IMR-90 (cell line): ENCODE measurements at regions not wholly inside any gene's neighbourhood (a gene's known extent, or its start where the extent isn't known, plus 50 kb on each side); places are given as distances from the start of the nearest gene placed in this dataset.

Experiments used
- ATAC-seq: fragments of 200-7000 bp; cut with Tn5 transposase; 2 replicates; pipeline ENCODE4 v1.9.1; 2020; ENCODE audit warnings: low read depth, mild to moderate bottlenecking, moderate library complexity
- BruUV-seq: library from RNA; stranded (reverse); fragments of 400-500 nt; replicated peaks from 2 replicates; lab custom pipeline; 2021; lab: Mats Ljungman, UMichigan
- CTCF ChIA-PET: fragments of 300-600 bp; formaldehyde crosslinking; extraction: SDS; loops from one replicate; lab custom pipeline; 2021; ENCODE audit warnings: antibody characterized with exemption; lab: Yijun Ruan, JAX
- POLR2A ChIA-PET: fragments of 300-600 bp; sonication (Branson Sonifier 250); formaldehyde crosslinking; loops from one replicate; lab custom pipeline; 2022; ENCODE audit warnings: antibody characterized with exemption; ENCODE audit not compliant: unreplicated experiment; lab: Charles Lee
- DNase-seq: peaks from one replicate; pipeline ENCODE4 v3.0.0; 2013
- H2AFZ ChIP-seq: replicated peaks from 2 replicates; pipeline ENCODE3; 2013; ENCODE audit warnings: low read length, mild to moderate bottlenecking; ENCODE audit not compliant: poor library complexity
- H2AK5ac ChIP-seq: 2 replicates; pipeline ENCODE4 v1.6.1; 2013; ENCODE audit warnings: low read depth, low read length, inconsistent platforms
- H2AK9ac ChIP-seq: replicated peaks from 2 replicates; pipeline ENCODE3; 2013; ENCODE audit warnings: mild to moderate bottlenecking, low read depth, low read length, moderate library complexity; ENCODE audit not compliant: poor library complexity
- H2BK120ac ChIP-seq: 2 replicates; pipeline ENCODE4 v1.6.1; 2013; ENCODE audit warnings: low read depth, low read length, inconsistent platforms
- H2BK15ac ChIP-seq: 3 replicates; pipeline ENCODE4 v1.6.1; 2013; ENCODE audit warnings: low read depth, low read length, inconsistent platforms
- H2BK20ac ChIP-seq: 2 replicates; pipeline ENCODE4 v1.6.1; 2013; ENCODE audit warnings: low read depth, mild to moderate bottlenecking, inconsistent platforms, low read length, moderate library complexity
- H2BK5ac ChIP-seq: 2 replicates; pipeline ENCODE4 v1.6.1; 2013; ENCODE audit warnings: mild to moderate bottlenecking, low read depth, low read length, inconsistent platforms; ENCODE audit not compliant: poor library complexity, severe bottlenecking
- H3K14ac ChIP-seq: replicated peaks from 2 replicates; pipeline ENCODE4 v1.6.1; 2013; ENCODE audit warnings: low read depth, low read length, inconsistent platforms
- H3K18ac ChIP-seq: 2 replicates; pipeline ENCODE4 v1.6.1; 2013; ENCODE audit warnings: low read depth, low read length, control low read depth
- H3K23ac ChIP-seq: 2 replicates; pipeline ENCODE4 v1.6.1; 2013; ENCODE audit warnings: low read depth, low read length, inconsistent platforms
- H3K27ac ChIP-seq: 2 replicates; pipeline ENCODE4 v1.5.1; 2013; ENCODE audit warnings: mild to moderate bottlenecking, control low read depth, low read length; ENCODE audit not compliant: insufficient read depth
- H3K27me3 ChIP-seq: 2 replicates; pipeline ENCODE4 v1.6.1; 2013; ENCODE audit warnings: low read length; ENCODE audit not compliant: control insufficient read depth, insufficient read depth
- H3K36me3 ChIP-seq: 2 replicates; pipeline ENCODE4 v1.6.1; 2013; ENCODE audit warnings: low read length, mixed read lengths; ENCODE audit not compliant: control insufficient read depth, insufficient read depth
- H3K4ac ChIP-seq: 2 replicates; pipeline ENCODE4 v1.6.1; 2013; ENCODE audit warnings: low read depth, low read length, inconsistent platforms
- H3K4me1 ChIP-seq: 2 replicates; pipeline ENCODE4 v1.6.1; 2013; ENCODE audit warnings: low read length, mixed read lengths; ENCODE audit not compliant: control insufficient read depth, insufficient read depth
- H3K4me2 ChIP-seq: 2 replicates; pipeline ENCODE4 v1.6.1; 2013; ENCODE audit warnings: low read depth, mild to moderate bottlenecking, control low read depth, low read length, moderate library complexity
- H3K4me3 ChIP-seq: 2 replicates; pipeline ENCODE4 v1.5.1; 2013; ENCODE audit warnings: low read depth, mild to moderate bottlenecking, control low read depth, low read length, moderate library complexity; ENCODE audit not compliant: insufficient read depth
- H3K56ac ChIP-seq: 2 replicates; pipeline ENCODE4 v1.6.1; 2013; ENCODE audit warnings: low read length, inconsistent platforms; ENCODE audit not compliant: insufficient read depth; ENCODE audit errors: extremely low read depth
- H3K79me1 ChIP-seq, 2 experiments: 2 replicates each; pipeline ENCODE4 v1.6.1; 2013; ENCODE audit warnings: low read length in 2 of 2, inconsistent platforms in 1 of 2, low read depth in 1 of 2
- H3K9ac ChIP-seq: 2 replicates; pipeline ENCODE4 v1.6.1; 2013; ENCODE audit warnings: low read depth, low read length, control low read depth
- H3K9me1 ChIP-seq: 2 replicates; pipeline ENCODE4 v1.6.1; 2013; ENCODE audit warnings: low read length, inconsistent platforms; ENCODE audit not compliant: insufficient read depth
- H3K9me3 ChIP-seq: 2 replicates; pipeline ENCODE4 v1.6.1; 2013; ENCODE audit warnings: low read length; ENCODE audit not compliant: control insufficient read depth, insufficient read depth
- H4K20me1 ChIP-seq: 2 replicates; pipeline ENCODE4 v1.6.1; 2013; ENCODE audit warnings: low read length, inconsistent platforms; ENCODE audit not compliant: insufficient read depth
- H4K5ac ChIP-seq: 2 replicates; pipeline ENCODE4 v1.6.1; 2013; ENCODE audit warnings: mild to moderate bottlenecking, low read depth, low read length, control low read depth
- H4K8ac ChIP-seq, 2 experiments: 2 replicates each; pipeline ENCODE4 v1.6.1; 2013; ENCODE audit warnings: low read depth in 2 of 2, low read length in 2 of 2, control low read depth in 1 of 2, inconsistent platforms in 1 of 2
- H4K91ac ChIP-seq: 2 replicates; pipeline ENCODE4 v1.6.1; 2013; ENCODE audit warnings: low read depth, low read length, inconsistent platforms; ENCODE audit not compliant: insufficient read depth
- CHD1 ChIP-seq: IDR thresholded peaks from 2 replicates; pipeline ENCODE4 v1.6.1; 2012; ENCODE audit warnings: low read depth, low read length, improper control_type of control experiment
- MAFK ChIP-seq: IDR thresholded peaks from 2 replicates; pipeline ENCODE4 v1.6.1; 2012; ENCODE audit warnings: low read depth, low read length, improper control_type of control experiment
- MAZ ChIP-seq: IDR thresholded peaks from 2 replicates; pipeline ENCODE4 v1.6.1; 2012; ENCODE audit warnings: low read depth, mild to moderate bottlenecking, low read length, improper control_type of control experiment, moderate library complexity, borderline replicate concordance
- RAD21 ChIP-seq: IDR thresholded peaks from 2 replicates; pipeline ENCODE4 v1.6.1; 2012; ENCODE audit warnings: low read length, improper control_type of control experiment
- WGBS, 2 experiments: methylation state at CpG; one replicate each; pipeline versions ENCODE4 v1.1.5 to v1.1.7; 2013; ENCODE audit warnings: missing lambda C conversion rate in 2 of 2; ENCODE audit not compliant: insufficient read length in 1 of 2; ENCODE audit errors: extremely low coverage in 2 of 2; 5-methylcytosine and 5-hydroxymethylcytosine counted together
- dilution Hi-C: fragments of 300-500 bp; cut with HindIII; formaldehyde crosslinking; loops from one replicate; pipeline ENCODE4 v1.14.3; 2018; ENCODE audit warnings: low sequenced_read_pairs; ENCODE audit not compliant: unreplicated experiment
- in situ Hi-C: fragments of 300-500 bp; cut with MboI; formaldehyde crosslinking; loops from 3 replicates; pipeline ENCODE4 v1.14.3; 2019; ENCODE audit warnings: low sequenced_read_pairs, inconsistent platforms, mixed read lengths
- intact Hi-C: fragments of 100-400 bp; cut with micrococcal nuclease; formaldehyde crosslinking; loops from 2 replicates; pipeline ENCODE4 v1.10.0; 2022

DNA sequence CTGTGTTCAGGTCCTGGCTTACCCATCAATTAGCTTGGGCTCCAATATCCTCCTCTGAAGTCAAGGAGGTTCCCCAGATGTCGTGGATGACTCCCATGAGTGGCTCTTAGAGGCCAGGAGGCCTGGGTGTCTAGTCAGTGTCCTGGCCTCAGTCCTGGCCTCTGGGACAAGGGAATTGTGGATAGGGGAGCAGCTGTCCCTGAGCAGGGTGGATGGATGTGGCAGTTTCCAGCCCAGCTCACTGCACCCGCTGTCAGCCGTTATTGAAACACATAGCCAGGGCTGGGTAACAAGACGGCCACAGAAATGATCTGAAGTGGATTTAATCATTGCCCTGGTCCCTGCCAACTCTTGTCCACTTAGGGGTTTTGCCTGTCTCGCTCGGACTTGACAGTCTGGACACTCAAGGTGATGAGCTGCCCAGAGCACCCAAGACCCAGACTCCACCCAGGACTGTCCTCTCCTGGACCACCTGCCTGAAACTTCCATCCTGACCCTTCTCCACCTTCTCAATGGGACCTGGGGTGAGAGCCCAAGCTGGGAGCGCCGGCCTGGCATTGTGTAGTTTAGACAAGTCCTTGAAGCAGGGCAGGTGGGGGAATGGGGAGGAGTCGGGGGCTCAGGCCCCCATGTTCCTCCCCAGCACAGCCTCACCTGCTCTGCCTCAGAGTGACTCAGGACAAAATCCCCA is 182.1 kb upstream of the SDK2 start:
- POLR2A ChIA-PET = no interaction called here
- H3K18ac ChIP-seq = no peak overlapping the region
- TF ChIP-seq MAFK (no peak), RAD21 (no peak), MAZ (no peak), CHD1 (no peak)
- dilution Hi-C loops = no loop called here
- no peaks in the 10 kb centered on the region for H3K27me3 ChIP-seq
- 41% methylated on average over 2 of the region's 9 CpGs; no CpG with 5 or more reads in 1 of the 2 experiments for WGBS, 2 experiments
- no peak for DNase-seq
- in situ Hi-C loops = no loop called here
- intact Hi-C loops = no loop called here
- no peak overlapping the region for H3K14ac ChIP-seq
- H3K4ac ChIP-seq = no peak overlapping the region
- CTCF ChIA-PET = no interaction called here
- H4K5ac ChIP-seq = no peak overlapping the region
- H2AK9ac ChIP-seq = no peak overlapping the region
- H2BK20ac ChIP-seq = no peak overlapping the region
- H3K4me1 ChIP-seq = no peaks in the 10 kb centered on the region
- H3K23ac ChIP-seq = no peak overlapping the region
- no peak overlapping the region for H4K8ac ChIP-seq
- H2AFZ ChIP-seq = no peak overlapping the region
- no peak overlapping the region for H4K91ac ChIP-seq
- no peak overlapping the region for H2BK15ac ChIP-seq
- no TSS peak for BruUV-seq
- no peak overlapping the region for H3K4me3 ChIP-seq
- no peak for ATAC-seq
- H2BK120ac ChIP-seq = no peak overlapping the region
- no peak overlapping the region for H3K4me2 ChIP-seq
- no peaks in the 10 kb centered on the region for H3K9me1 ChIP-seq
- H4K20me1 ChIP-seq = no peaks in the 10 kb centered on the region
- H3K27ac ChIP-seq = no peak overlapping the region
- H3K56ac ChIP-seq = no peak overlapping the region
- H2BK5ac ChIP-seq = no peak overlapping the region
- no peak overlapping the region for H3K9ac ChIP-seq
- H3K79me1 ChIP-seq = no peaks in the 10 kb centered on the region
- peaks cover 45% of the 10 kb centered on the region for H3K9me3 ChIP-seq
- H3K36me3 ChIP-seq = no peaks in the 10 kb centered on the region
- H2AK5ac ChIP-seq = no peak overlapping the region
